ENCODE measurements at regions not wholly inside any gene's neighbourhood (a gene's known extent, or its start where the extent isn't known, plus 50 kb on each side); places are given as distances from the start of the nearest gene placed in this dataset.
A peak's percentile ranks its signal among the peaks of the same experiment; 100 is the strongest.

GRCh38 chr12:94071258-94071657, 77.1 kb upstream of the PLXNC1 start:
- DNase-seq, result no peak

GRCh38 chr12:94073441-94074051, 74.8 kb upstream of the PLXNC1 start:
- no peak for DNase-seq

GRCh38 chr12:94074216-94074979, 74.0 kb upstream of the PLXNC1 start:
- DNase-seq, result no peak

- peak; percentile 80 for DNase-seq
Measured at GRCh38 chr12:94074980-94075629, 73.3 kb upstream of the PLXNC1 start.

- no peak for DNase-seq
Measured at GRCh38 chr12:94077209-94077608, 71.2 kb upstream of the PLXNC1 start.

- no peak for DNase-seq
Measured at GRCh38 chr12:94078138-94078723, 70.1 kb upstream of the PLXNC1 start.

- no peak for DNase-seq
Measured at GRCh38 chr12:94078736-94079509, 69.5 kb upstream of the PLXNC1 start.

- no peak for DNase-seq
Measured at GRCh38 chr12:94079566-94080340, 68.6 kb upstream of the PLXNC1 start.

GRCh38 chr12:94080341-94081009, 67.9 kb upstream of the PLXNC1 start:
- no peak for DNase-seq

- DNase-seq, result no peak
Measured at GRCh38 chr12:94082690-94083089, 65.7 kb upstream of the PLXNC1 start.

GRCh38 chr12:94089891-94090290, 58.5 kb upstream of the PLXNC1 start:
- peak; percentile 35 for DNase-seq

- DNase-seq, result no peak
Measured at GRCh38 chr12:94091624-94092023, 56.8 kb upstream of the PLXNC1 start.

GRCh38 chr12:94092516-94093241, 55.7 kb upstream of the PLXNC1 start:
- DNase-seq, result peak; percentile 86

- no peak for DNase-seq
Measured at GRCh38 chr12:94094700-94095099, 53.7 kb upstream of the PLXNC1 start.

- no peak for DNase-seq
Measured at GRCh38 chr12:94095618-94096017, 52.8 kb upstream of the PLXNC1 start.

- peak; percentile 89 for DNase-seq
Measured at GRCh38 chr12:94098466-94098865, 49.9 kb upstream of the PLXNC1 start.

All from EL (cell line).